H1 (cell line): ENCODE measurements at regions not wholly inside any gene's neighbourhood (a gene's known extent, or its start where the extent isn't known, plus 50 kb on each side); places are given as distances from the start of the nearest gene placed in this dataset.

ENCODE experiments used
- CTCF ChIA-PET: fragments of 300-600 bp; sonication (Branson Sonifier 250); formaldehyde crosslinking; loops from one replicate; lab custom pipeline; 2021; ENCODE audit not compliant: partially characterized antibody; lab: Charles Lee
- POLR2A ChIA-PET: fragments of 300-600 bp; sonication (Branson Sonifier 250); formaldehyde crosslinking; loops from one replicate; lab custom pipeline; 2021; ENCODE audit warnings: inconsistent platforms; ENCODE audit not compliant: partially characterized antibody; lab: Charles Lee
- DNase-seq, 2 experiments: peaks; one replicate each; pipeline versions ENCODE4 v3.0.0 to v3.0.0-alpha.2; 2010 to 2022; ENCODE audit warnings: low spot score in 2 of 2, low read depth in 1 of 2, mixed read lengths in 1 of 2
- FAIRE-seq: peaks from 2 replicates; lab custom pipeline; 2011; peaks lifted over from hg19 to GRCh38; lab: Jason Lieb, UNC
- H2AFZ ChIP-seq: 2 replicates; pipeline ENCODE4 v1.8.1; 2012; ENCODE audit warnings: low read length, inconsistent platforms
- H2AK5ac ChIP-seq: 2 replicates; pipeline ENCODE4 v1.6.1; 2013; ENCODE audit warnings: low read depth, low read length
- H2BK120ac ChIP-seq: replicated peaks from 2 replicates; pipeline ENCODE3; 2013; ENCODE audit warnings: low read depth, low read length, inconsistent platforms
- H2BK12ac ChIP-seq: 2 replicates; pipeline ENCODE4 v1.6.1; 2013; ENCODE audit warnings: low read depth, low read length
- H2BK15ac ChIP-seq: 2 replicates; pipeline ENCODE4 v1.6.1; 2013; ENCODE audit warnings: low read length
- H2BK20ac ChIP-seq: 2 replicates; pipeline ENCODE4 v1.6.1; 2013; ENCODE audit warnings: low read length
- H2BK5ac ChIP-seq: 2 replicates; pipeline ENCODE4 v1.6.1; 2013; ENCODE audit warnings: low read depth, low read length
- H3K14ac ChIP-seq: 2 replicates; pipeline ENCODE4 v1.6.1; 2013; ENCODE audit warnings: inconsistent platforms; ENCODE audit not compliant: insufficient read length
- H3K18ac ChIP-seq: 2 replicates; pipeline ENCODE4 v1.6.1; 2013; ENCODE audit warnings: low read length; ENCODE audit errors: extremely low read depth
- H3K23ac ChIP-seq: 2 replicates; pipeline ENCODE4 v1.6.1; 2013; ENCODE audit warnings: inconsistent platforms; ENCODE audit not compliant: insufficient read length
- H3K23me2 ChIP-seq: 2 replicates; pipeline ENCODE4 v1.6.1; 2013; ENCODE audit warnings: low read depth, low read length
- H3K27ac ChIP-seq: 2 replicates; pipeline ENCODE4 v1.6.1; 2011; ENCODE audit warnings: low read depth, low read length, inconsistent platforms
- H3K27me3 ChIP-seq, 4 experiments: replicated peaks in 1 of 4; 1 replicate in 1 of 4; 2 replicates in 3 of 4; pipeline versions ENCODE4 v1.6.1 to v1.8.1; 2011 to 2013; ENCODE audit warnings: low read length in 3 of 4, mild to moderate bottlenecking in 3 of 4, inconsistent platforms in 2 of 4, mixed read lengths in 2 of 4, moderate library complexity in 1 of 4; ENCODE audit not compliant: control insufficient read depth in 3 of 4, insufficient read depth in 3 of 4; ENCODE audit errors: extremely low read depth in 1 of 4
- H3K36me3 ChIP-seq, 4 experiments: 2 replicates each; pipeline versions ENCODE4 v1.6.1 to v1.8.1; 2011 to 2013; ENCODE audit warnings: mild to moderate bottlenecking in 4 of 4, low read length in 3 of 4, moderate library complexity in 2 of 4, control low read depth in 1 of 4, inconsistent platforms in 1 of 4; ENCODE audit not compliant: insufficient read depth in 4 of 4, control insufficient read depth in 2 of 4
- H3K4ac ChIP-seq: replicated peaks from 2 replicates; pipeline ENCODE3; 2013; ENCODE audit warnings: low read length, low read depth, mixed read lengths, inconsistent platforms; ENCODE audit not compliant: insufficient read length
- H3K4me1 ChIP-seq, 4 experiments: replicated peaks in 1 of 4; 1 replicate in 1 of 4; 2 replicates in 3 of 4; pipeline versions ENCODE4 v1.6.1 to v1.8.1; 2011 to 2013; ENCODE audit warnings: low read length in 3 of 4, inconsistent platforms in 2 of 4, mixed read lengths in 1 of 4; ENCODE audit not compliant: insufficient read depth in 4 of 4, control insufficient read depth in 3 of 4
- H3K4me2 ChIP-seq, 2 experiments: 2 replicates each; pipeline versions ENCODE4 v1.6.1 to v1.8.1; 2011 to 2013; ENCODE audit warnings: low read depth in 2 of 2, low read length in 2 of 2, control low read depth in 1 of 2, inconsistent platforms in 1 of 2, mild to moderate bottlenecking in 1 of 2; ENCODE audit not compliant: insufficient read depth in 1 of 2
- H3K4me3 ChIP-seq, 4 experiments: fragments of 200-600, 300-600 bp in 1 of 4; sonication (generic), shearing (Covaris generic), sonication (Bioruptor Twin) in 1 of 4; 2 replicates each; pipeline versions ENCODE4 v1.5.1 to v1.8.1; 2011 to 2016; ENCODE audit warnings: low read length in 4 of 4, low read depth in 3 of 4, control low read depth in 2 of 4, inconsistent platforms in 2 of 4, mild to moderate bottlenecking in 2 of 4, mixed read lengths in 1 of 4, moderate library complexity in 1 of 4; ENCODE audit not compliant: insufficient read depth in 2 of 4; ENCODE audit errors: extremely low read depth in 1 of 4
- H3K56ac ChIP-seq: replicated peaks from 2 replicates; pipeline ENCODE3; 2013; ENCODE audit warnings: low read depth, mild to moderate bottlenecking, mixed read lengths, low read length, inconsistent platforms; ENCODE audit not compliant: insufficient read length
- H3K79me1 ChIP-seq: 2 replicates; pipeline ENCODE4 v1.6.1; 2013; ENCODE audit warnings: low read depth, low read length, control low read depth
- H3K79me2 ChIP-seq, 2 experiments: 2 replicates each; pipeline versions ENCODE4 v1.6.1 to v1.8.1; 2012 to 2013; ENCODE audit warnings: low read length in 2 of 2, mild to moderate bottlenecking in 2 of 2, inconsistent platforms in 1 of 2; ENCODE audit not compliant: insufficient read depth in 2 of 2, control insufficient read depth in 1 of 2
- H3K9ac ChIP-seq, 4 experiments: replicated peaks in 1 of 4; 1 replicate in 1 of 4; 2 replicates in 3 of 4; pipeline versions ENCODE4 v1.6.1 to v1.8.1; 2011 to 2013; ENCODE audit warnings: low read depth in 3 of 4, low read length in 3 of 4, control low read depth in 2 of 4, mild to moderate bottlenecking in 2 of 4, moderate library complexity in 2 of 4, inconsistent platforms in 1 of 4; ENCODE audit errors: extremely low read depth in 1 of 4
- H3K9me3 ChIP-seq, 2 experiments: 2 replicates each; pipeline versions ENCODE4 v1.6.1 to v1.8.1; 2012 to 2013; ENCODE audit warnings: mild to moderate bottlenecking in 2 of 2, moderate library complexity in 2 of 2, control low read depth in 1 of 2, inconsistent platforms in 1 of 2, low read depth in 1 of 2, low read length in 1 of 2, mixed read lengths in 1 of 2; ENCODE audit not compliant: insufficient read depth in 2 of 2
- H4K20me1 ChIP-seq, 2 experiments: replicated peaks in 1 of 2; 2 replicates each; pipeline versions ENCODE3 to v1.8.1; 2011 to 2013; ENCODE audit warnings: inconsistent platforms in 2 of 2, low read length in 2 of 2, mild to moderate bottlenecking in 1 of 2; ENCODE audit not compliant: insufficient read depth in 2 of 2, control insufficient read depth in 1 of 2
- H4K5ac ChIP-seq: 2 replicates; pipeline ENCODE4 v1.6.1; 2013; ENCODE audit warnings: low read length, low read depth, mixed read lengths, inconsistent platforms; ENCODE audit not compliant: insufficient read length
- H4K8ac ChIP-seq: 2 replicates; pipeline ENCODE4 v1.8.0; 2013; ENCODE audit warnings: mild to moderate bottlenecking, moderate library complexity, low read length, inconsistent platforms; ENCODE audit not compliant: insufficient read depth; ENCODE audit errors: extremely low read depth
- H4K91ac ChIP-seq: replicated peaks from 2 replicates; pipeline ENCODE3; 2013; ENCODE audit warnings: low read length, mixed read lengths, inconsistent platforms; ENCODE audit not compliant: insufficient read length
- BACH1 ChIP-seq: IDR thresholded peaks from 2 replicates; pipeline ENCODE4 v1.6.1; 2012; ENCODE audit warnings: low read length, improper control_type of control experiment
- BCL11A ChIP-seq, 2 experiments: IDR thresholded peaks; one replicate each; pipeline ENCODE4 v1.6.1; 2011; ENCODE audit warnings: low read depth in 2 of 2, low read length in 2 of 2, mild to moderate bottlenecking in 2 of 2
- CEBPB ChIP-seq: IDR thresholded peaks from 2 replicates; pipeline ENCODE4 v1.6.1; 2012; ENCODE audit warnings: low read depth, low read length
- SIRT6 ChIP-seq: IDR thresholded peaks from one replicate; pipeline ENCODE4 v1.7.1; 2012; ENCODE audit warnings: low read length, inconsistent platforms
- TAF7 ChIP-seq: optimal IDR thresholded peaks from 2 replicates; pipeline ENCODE3; 2011; ENCODE audit warnings: low read depth, mild to moderate bottlenecking, inconsistent platforms, low read length, moderate library complexity, borderline replicate concordance
- WGBS, 2 experiments: shearing (Covaris generic) in 1 of 2; methylation state at CpG; one replicate each; pipeline versions ENCODE4 v1.1.6 to v1.1.7; 2013 to 2015; ENCODE audit warnings: low lambda C conversion rate in 2 of 2, mixed read lengths in 2 of 2, inconsistent platforms in 1 of 2, low coverage in 1 of 2, missing lambda C conversion rate in 1 of 2; ENCODE audit not compliant: insufficient replicate concordance in 2 of 2, insufficient coverage in 1 of 2, insufficient read length in 1 of 2; ENCODE audit errors: extremely low coverage in 1 of 2, missing lambda C conversion rate in 1 of 2; 5-methylcytosine and 5-hydroxymethylcytosine counted together

DNA sequence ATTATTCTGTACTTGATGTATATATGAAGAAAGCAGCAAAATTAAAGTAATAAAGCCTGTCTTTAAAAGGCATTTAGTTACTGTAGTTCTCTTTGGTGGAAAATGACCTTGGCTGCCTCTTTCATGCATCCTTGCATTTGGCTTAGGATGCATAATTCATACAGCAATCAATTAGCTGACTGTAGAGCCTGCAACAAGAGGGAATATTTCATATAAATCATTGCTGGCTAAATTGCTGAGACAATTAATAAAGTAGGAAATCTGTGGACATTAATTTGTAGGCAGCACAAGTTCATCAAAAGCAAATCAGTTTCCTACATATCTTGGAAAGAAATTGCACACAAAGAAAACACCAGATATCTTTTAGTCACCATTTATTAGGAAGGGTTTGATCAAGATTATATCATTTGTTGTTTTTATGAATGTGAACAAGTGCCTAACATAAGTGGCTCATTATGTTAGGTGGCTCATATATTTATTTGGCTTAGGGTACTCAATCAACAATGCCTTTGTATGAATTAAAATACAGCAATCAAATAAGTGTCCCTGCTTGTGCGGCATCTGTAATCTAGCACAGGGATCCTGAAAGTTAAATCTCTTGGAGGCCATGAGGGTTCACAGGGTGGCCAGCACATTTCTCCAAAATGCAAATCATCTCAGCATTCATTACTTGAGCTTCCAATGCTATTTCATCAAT lies 220.4 kb upstream of the SPOPL start:
- no peak overlapping the region for H2AK5ac ChIP-seq
- TF ChIP-seq CEBPB (no peak), TAF7 (no peak), BCL11A (IDR thresholded peaks at IDR 0.05; ENCODE audit: low read depth in 2 of 2, low read length in 2 of 2) (no peak), SIRT6 (no peak), BACH1 (no peak)
- TF ChIP-seq, all 59 proteins: peak for 0
- DNase-seq (no peak), FAIRE-seq (no peak)
- Histone ChIP-seq H3K18ac (no peak overlapping the region), H3K79me2 (no peaks in the 10 kb centered on the region), H4K8ac (no peak overlapping the region), H2AFZ (no peak overlapping the region), H3K4me1 (peaks cover 2 to 16% (median 6%) of the 10 kb centered on the region in 4 experiments), H3K4ac (no peak overlapping the region), H3K9ac (no peak overlapping the region), H4K20me1 (no peaks in the 10 kb centered on the region), H3K4me3 (no peak overlapping the region), H4K91ac (no peak overlapping the region), H3K36me3 (no peaks in the 10 kb centered on the region), H4K5ac (no peak overlapping the region), H3K9me3 (peaks cover 0 to 4% of the 10 kb centered on the region in 2 experiments; a peak in 1 of 4 replicates), H2BK15ac (no peak overlapping the region), H3K27ac (no peak overlapping the region), H3K23me2 (no peaks in the 10 kb centered on the region), H2BK120ac (no peak overlapping the region), H2BK12ac (no peak overlapping the region), H2BK5ac (no peak overlapping the region), H3K27me3 (no peaks in the 10 kb centered on the region), H3K79me1 (no peaks in the 10 kb centered on the region), H3K4me2 (no peak overlapping the region), H3K14ac (no peak overlapping the region), H3K56ac (no peak overlapping the region), H3K23ac (no peak overlapping the region), H2BK20ac (no peak overlapping the region)
- POLR2A ChIA-PET: no interaction called here
- WGBS, 2 experiments: 95% methylated on average over 1 of the region's 1 CpG; no CpG with 5 or more reads in 1 of the 2 experiments
- CTCF ChIA-PET: interaction anchor here (1.7 kb wide), 1 partner anchor 100 kb away, joined by 3 read pairs; no protein-coding TSS in a partner anchor
